RWPE2 (cell line): ENCODE measurements at regions not wholly inside any gene's neighbourhood (a gene's known extent, or its start where the extent isn't known, plus 50 kb on each side); places are given as distances from the start of the nearest gene placed in this dataset.

Source experiments
- ATAC-seq: fragments of 200-7000 bp; cut with Tn5 transposase; 3 replicates; pipeline ENCODE4 v1.9.1; 2021; ENCODE audit warnings: low read depth
- DNase-seq: peaks from one replicate; pipeline ENCODE4 v3.0.0-alpha.2; 2020; ENCODE audit warnings: low spot score
- H3K27ac ChIP-seq: fragments of 450-650 bp; 2 replicates; pipeline ENCODE4 v1.5.1; 2017; ENCODE audit warnings: mild to moderate bottlenecking; ENCODE audit not compliant: poor library complexity, severe bottlenecking
- H3K27me3 ChIP-seq: fragments of 250-450 bp; sonication (Bioruptor Pico); 2 replicates; pipeline ENCODE4 v1.5.1; 2021; ENCODE audit warnings: mild to moderate bottlenecking, moderate library complexity; ENCODE audit not compliant: insufficient read depth, poor library complexity, severe bottlenecking
- H3K36me3 ChIP-seq: fragments of 250-450 bp; sonication (Bioruptor Pico); 2 replicates; pipeline ENCODE4 v1.5.1; 2020; ENCODE audit warnings: low read depth, mild to moderate bottlenecking, moderate library complexity
- H3K4me1 ChIP-seq: fragments of 250-450 bp; sonication (Bioruptor Pico); 2 replicates; pipeline ENCODE4 v1.5.1; 2021; ENCODE audit warnings: mild to moderate bottlenecking, moderate library complexity; ENCODE audit not compliant: insufficient read depth, poor library complexity, severe bottlenecking
- H3K4me3 ChIP-seq: fragments of 250-450 bp; sonication (Bioruptor Pico); 2 replicates; pipeline ENCODE4 v1.5.1; 2021; ENCODE audit warnings: mild to moderate bottlenecking, moderate library complexity; ENCODE audit not compliant: severe bottlenecking
- H3K9me3 ChIP-seq: fragments of 250-450 bp; sonication (Bioruptor Pico); 2 replicates; pipeline ENCODE4 v1.5.1; 2021; ENCODE audit warnings: mild to moderate bottlenecking, moderate library complexity; ENCODE audit not compliant: severe bottlenecking
- TF ChIP-seq, protein P1 (sequence below): fragments of 450-650 bp; IDR thresholded peaks from one replicate; pipeline ENCODE4 v1.5.1; 2017; ENCODE audit warnings: mild to moderate bottlenecking, moderate library complexity; ENCODE audit not compliant: poor library complexity, severe bottlenecking

DNA sequence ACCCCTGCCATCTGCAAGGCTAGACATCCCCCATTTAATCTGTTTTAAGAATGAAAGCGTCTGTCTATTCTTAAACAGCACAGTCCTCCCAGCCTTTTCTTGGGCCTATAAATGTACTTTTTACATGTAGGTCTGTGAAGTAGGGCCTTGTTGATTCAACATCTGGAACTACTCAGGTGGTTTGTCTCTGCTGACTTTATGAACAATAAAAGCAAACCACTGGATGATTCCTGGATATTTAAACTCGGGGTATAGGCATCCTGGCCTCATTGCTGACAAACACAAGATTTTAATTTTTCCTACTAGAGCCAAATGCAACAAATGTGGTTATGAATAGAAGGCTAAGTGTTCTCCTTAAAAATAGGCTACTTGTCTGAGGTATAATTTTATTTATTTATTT, 198.3 kb downstream of the WDR11 start:
- Histone ChIP-seq H3K9me3 (no peaks in the 10 kb centered on the region), H3K4me1 (no peaks in the 10 kb centered on the region), H3K4me3 (no peak overlapping the region), H3K27me3 (no peaks in the 10 kb centered on the region), H3K36me3 (no peaks in the 10 kb centered on the region), H3K27ac (no peak overlapping the region)
- no peak for DNase-seq
- TF ChIP-seq, protein P1, sequence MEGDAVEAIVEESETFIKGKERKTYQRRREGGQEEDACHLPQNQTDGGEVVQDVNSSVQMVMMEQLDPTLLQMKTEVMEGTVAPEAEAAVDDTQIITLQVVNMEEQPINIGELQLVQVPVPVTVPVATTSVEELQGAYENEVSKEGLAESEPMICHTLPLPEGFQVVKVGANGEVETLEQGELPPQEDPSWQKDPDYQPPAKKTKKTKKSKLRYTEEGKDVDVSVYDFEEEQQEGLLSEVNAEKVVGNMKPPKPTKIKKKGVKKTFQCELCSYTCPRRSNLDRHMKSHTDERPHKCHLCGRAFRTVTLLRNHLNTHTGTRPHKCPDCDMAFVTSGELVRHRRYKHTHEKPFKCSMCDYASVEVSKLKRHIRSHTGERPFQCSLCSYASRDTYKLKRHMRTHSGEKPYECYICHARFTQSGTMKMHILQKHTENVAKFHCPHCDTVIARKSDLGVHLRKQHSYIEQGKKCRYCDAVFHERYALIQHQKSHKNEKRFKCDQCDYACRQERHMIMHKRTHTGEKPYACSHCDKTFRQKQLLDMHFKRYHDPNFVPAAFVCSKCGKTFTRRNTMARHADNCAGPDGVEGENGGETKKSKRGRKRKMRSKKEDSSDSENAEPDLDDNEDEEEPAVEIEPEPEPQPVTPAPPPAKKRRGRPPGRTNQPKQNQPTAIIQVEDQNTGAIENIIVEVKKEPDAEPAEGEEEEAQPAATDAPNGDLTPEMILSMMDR, result no peak
- ATAC-seq, result no peak

DNA sequence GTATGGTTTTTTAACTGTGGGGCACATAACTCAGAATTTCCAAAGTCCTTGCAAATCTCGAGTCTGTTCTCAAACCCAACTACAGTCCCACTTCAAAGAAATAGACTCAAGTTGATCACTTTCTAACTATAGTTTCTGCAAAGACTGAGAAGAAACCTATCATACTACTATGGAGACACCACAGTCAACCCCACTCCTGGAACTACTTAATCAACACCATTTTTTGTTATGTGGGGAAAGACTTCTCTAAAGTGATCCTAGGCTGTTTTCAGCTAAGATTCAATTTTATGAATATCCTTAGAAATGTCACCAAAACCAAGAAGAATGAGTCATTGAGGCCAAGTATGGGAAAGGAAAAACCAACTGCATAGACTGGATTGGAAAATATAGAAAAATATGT, 198.8 kb downstream of the WDR11 start:
- H3K4me1 ChIP-seq, result no peaks in the 10 kb centered on the region
- H3K9me3 ChIP-seq, result no peaks in the 10 kb centered on the region
- no peak for ATAC-seq
- TF ChIP-seq, protein P1, result no peak
- H3K4me3 ChIP-seq, result no peak overlapping the region
- no peak for DNase-seq
- no peak overlapping the region for H3K27ac ChIP-seq
- H3K36me3 ChIP-seq, result no peaks in the 10 kb centered on the region
- H3K27me3 ChIP-seq, result no peaks in the 10 kb centered on the region

DNA sequence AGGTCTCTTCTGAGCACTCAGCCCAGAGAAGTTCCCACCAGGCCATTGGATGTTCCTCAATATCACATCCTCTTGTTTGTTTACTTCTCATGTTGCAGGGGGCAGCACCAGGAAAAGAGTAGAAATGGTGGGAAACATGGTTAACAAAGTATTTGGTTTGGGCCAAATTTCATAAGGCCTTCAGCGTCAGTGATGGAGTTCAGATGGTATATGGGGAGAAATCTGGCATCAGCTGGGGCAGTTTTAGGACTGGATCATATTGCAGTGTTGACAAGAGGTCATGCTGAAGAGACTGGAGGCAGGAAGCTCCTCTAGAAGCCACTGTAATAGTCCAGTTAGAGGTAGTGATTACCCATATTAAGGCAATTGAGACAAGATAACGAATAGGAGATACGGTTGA, 200.0 kb downstream of the WDR11 start:
- no peak overlapping the region for H3K27ac ChIP-seq
- H3K36me3 ChIP-seq, result no peaks in the 10 kb centered on the region
- H3K4me3 ChIP-seq, result no peak overlapping the region
- ATAC-seq (no peak), DNase-seq (no peak)
- no peaks in the 10 kb centered on the region for H3K27me3 ChIP-seq
- TF ChIP-seq, protein P1, result no peak
- H3K4me1 ChIP-seq, result no peaks in the 10 kb centered on the region
- H3K9me3 ChIP-seq, result no peaks in the 10 kb centered on the region

DNA sequence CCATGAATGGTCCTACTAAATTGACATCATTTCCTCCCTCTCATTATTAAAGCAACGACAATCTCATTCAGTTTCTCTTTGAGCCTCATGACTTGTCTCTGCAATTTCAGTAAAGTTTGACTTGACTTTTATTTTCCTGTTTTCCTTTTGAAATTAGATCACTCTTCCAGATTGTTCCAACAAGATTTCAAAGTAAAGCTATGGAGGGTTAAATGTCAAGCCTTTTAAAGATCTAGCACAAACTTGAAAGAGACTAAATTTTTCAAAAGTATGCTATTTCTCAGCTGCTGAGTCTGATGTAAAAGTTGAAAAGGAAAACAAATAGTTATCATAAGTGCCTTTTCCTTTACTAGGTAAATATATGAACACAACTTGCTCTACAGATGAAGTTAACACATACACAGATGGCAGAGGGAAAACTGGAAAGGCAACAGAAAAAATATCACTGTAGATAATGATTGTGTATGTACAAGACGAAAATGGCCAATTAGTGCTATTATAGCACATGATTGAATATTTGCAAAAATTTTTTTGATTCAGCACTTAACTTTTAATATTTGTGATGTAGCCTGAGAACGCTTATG, 200.6 kb downstream of the WDR11 start:
- Histone ChIP-seq H3K27me3 (no peaks in the 10 kb centered on the region), H3K27ac (no peak overlapping the region), H3K36me3 (no peaks in the 10 kb centered on the region), H3K9me3 (no peaks in the 10 kb centered on the region), H3K4me3 (no peak overlapping the region), H3K4me1 (no peaks in the 10 kb centered on the region)
- ATAC-seq, result no peak
- TF ChIP-seq, protein P1, result no peak
- DNase-seq, result no peak

DNA sequence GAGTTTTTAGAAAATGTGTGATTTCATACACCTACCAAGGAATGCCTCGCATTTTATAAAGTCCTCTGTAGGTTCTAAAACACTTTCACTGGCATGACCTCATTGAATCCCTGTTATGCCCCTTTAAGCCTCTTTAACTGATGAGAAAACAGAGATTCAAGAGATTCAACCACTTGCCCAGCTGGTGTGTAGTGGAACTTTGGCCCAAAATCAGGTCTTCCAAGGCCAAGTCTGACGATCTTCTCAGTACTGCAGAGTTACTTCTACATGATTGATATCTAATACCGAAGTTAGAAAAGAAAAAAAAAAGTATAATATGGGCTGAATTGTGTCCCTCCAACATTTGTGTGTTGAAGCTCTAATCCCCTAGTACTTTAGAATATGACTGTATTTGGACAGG, 202.0 kb downstream of the WDR11 start:
- TF ChIP-seq, protein P1, result no peak
- ATAC-seq (no peak), DNase-seq (no peak)
- no peak overlapping the region for H3K27ac ChIP-seq
- no peaks in the 10 kb centered on the region for H3K36me3 ChIP-seq
- no peaks in the 10 kb centered on the region for H3K9me3 ChIP-seq
- no peaks in the 10 kb centered on the region for H3K4me1 ChIP-seq
- no peaks in the 10 kb centered on the region for H3K27me3 ChIP-seq
- no peak overlapping the region for H3K4me3 ChIP-seq
